Naive thymus-derived CD4-positive, alpha-beta T cell (primary cell): ENCODE measurements at regions not wholly inside any gene's neighbourhood (a gene's known extent, or its start where the extent isn't known, plus 50 kb on each side); places are given as distances from the start of the nearest gene placed in this dataset.
"Not testable (repeated sequence)": the region's sequence is repeated elsewhere in the genome, so short reads cannot be mapped to it uniquely, and the experiment has no call there.

Experiments used
- ATAC-seq: fragments of 150-1000 bp; cut with Tn5 transposase; 2 replicates; pipeline ENCODE4 v1.10.0; 2021; ENCODE audit warnings: mild to moderate bottlenecking, moderate library complexity
- CTCF ChIA-PET: fragments of 350-600 bp; sonication (Branson Sonifier 250); formaldehyde crosslinking; loops from one replicate; lab custom pipeline; 2021; ENCODE audit warnings: antibody characterized with exemption; lab: Charles Lee
- POLR2A ChIA-PET: fragments of 350-600 bp; sonication (Branson Sonifier 250); formaldehyde crosslinking; loops from one replicate; lab custom pipeline; 2021; ENCODE audit warnings: antibody characterized with exemption, inconsistent platforms; lab: Charles Lee
- DNase-seq, 9 donors: peaks; one replicate each; pipeline versions ENCODE4 v3.0.0 to v3.0.0-alpha.2; 2020 to 2022; ENCODE audit warnings: mixed read lengths in 1 of 9
- H3K27ac ChIP-seq: one replicate; pipeline ENCODE4 v1.7.0; 2013; ENCODE audit warnings: mild to moderate bottlenecking, low read depth, low read length, moderate library complexity
- H3K27me3 ChIP-seq, 2 donors: one replicate each; pipeline ENCODE4 v1.7.0; 2013; ENCODE audit warnings: low read length in 2 of 2, mild to moderate bottlenecking in 2 of 2, moderate library complexity in 2 of 2; ENCODE audit not compliant: control insufficient read depth in 2 of 2, insufficient read depth in 2 of 2
- H3K36me3 ChIP-seq, 3 experiments: 1 replicate in 2 of 3; 2 replicates in 1 of 3; pipeline ENCODE4 v1.7.0; 2013; ENCODE audit warnings: low read length in 3 of 3, mild to moderate bottlenecking in 3 of 3, moderate library complexity in 1 of 3; ENCODE audit not compliant: insufficient read depth in 3 of 3, control insufficient read depth in 2 of 3
- H3K4me1 ChIP-seq, 2 donors: one replicate each; pipeline ENCODE4 v1.7.0; 2013; ENCODE audit warnings: low read length in 2 of 2, mild to moderate bottlenecking in 2 of 2, moderate library complexity in 1 of 2; ENCODE audit not compliant: control insufficient read depth in 2 of 2, insufficient read depth in 2 of 2
- H3K4me3 ChIP-seq: 2 replicates; pipeline ENCODE4 v1.7.0; 2013; ENCODE audit warnings: mild to moderate bottlenecking, low read length
- H3K9me3 ChIP-seq, 3 experiments: 1 replicate in 2 of 3; 2 replicates in 1 of 3; pipeline ENCODE4 v1.7.0; 2013; ENCODE audit warnings: low read length in 3 of 3; ENCODE audit not compliant: control insufficient read depth in 2 of 3
- H3K27ac Mint-ChIP-seq, 9 donors: one replicate each; pipeline ENCODE4 v1.8.0; 2020 to 2022; ENCODE audit warnings: mixed read lengths in 9 of 9, mild to moderate bottlenecking in 8 of 9, moderate library complexity in 5 of 9, inconsistent platforms in 2 of 9
- H3K27me3 Mint-ChIP-seq, 5 donors: one replicate each; pipeline ENCODE4 v1.8.0; 2021 to 2022; ENCODE audit warnings: mixed read lengths in 5 of 5, mild to moderate bottlenecking in 1 of 5
- H3K36me3 Mint-ChIP-seq, 5 donors: one replicate each; pipeline ENCODE4 v1.8.0; 2020 to 2022; ENCODE audit warnings: mixed read lengths in 5 of 5, mild to moderate bottlenecking in 3 of 5, inconsistent platforms in 1 of 5
- H3K4me1 Mint-ChIP-seq, 7 donors: one replicate each; pipeline ENCODE4 v1.8.0; 2020 to 2022; ENCODE audit warnings: mixed read lengths in 7 of 7, mild to moderate bottlenecking in 3 of 7, inconsistent platforms in 1 of 7
- H3K4me3 Mint-ChIP-seq, 10 donors: one replicate each; pipeline ENCODE4 v1.8.0; 2020 to 2022; ENCODE audit warnings: mild to moderate bottlenecking in 10 of 10, mixed read lengths in 10 of 10, moderate library complexity in 6 of 10, inconsistent platforms in 2 of 10
- H3K9me3 Mint-ChIP-seq, 11 donors: one replicate each; pipeline ENCODE4 v1.8.0; 2020 to 2022; ENCODE audit warnings: mixed read lengths in 11 of 11, mild to moderate bottlenecking in 4 of 11, inconsistent platforms in 1 of 11, moderate library complexity in 1 of 11
- intact Hi-C, 2 donors: fragments of 100-400 bp; cut with micrococcal nuclease; formaldehyde crosslinking; loops; one replicate each; pipeline ENCODE4 v1.15.1; 2023

DNA sequence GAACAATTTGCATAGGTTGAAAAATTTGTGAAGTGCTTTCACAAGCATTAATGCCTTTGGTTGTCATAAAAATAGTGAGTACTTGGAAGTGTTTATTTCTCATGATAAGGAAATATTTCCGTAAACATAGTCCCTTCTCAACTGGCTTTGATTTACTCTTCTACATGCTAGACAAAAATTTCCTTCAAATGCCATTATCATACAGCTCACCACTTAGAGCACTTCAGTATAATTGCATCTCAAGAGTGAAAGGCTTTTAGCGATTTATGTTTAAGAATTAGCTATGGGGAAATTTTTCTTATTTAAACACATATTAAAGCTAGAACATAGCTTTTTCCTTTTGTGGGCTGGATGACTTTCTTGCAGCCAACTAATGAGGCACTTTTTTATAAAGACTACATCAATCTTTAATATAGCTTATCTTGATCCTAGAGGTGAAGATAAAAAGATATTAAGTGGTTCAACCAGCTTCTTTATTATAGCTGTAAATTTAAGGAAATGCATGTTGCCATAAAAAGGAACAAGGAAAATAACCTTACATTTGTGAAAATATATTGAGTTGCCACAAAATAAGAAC is 656.8 kb downstream of the SLITRK6 start:
- POLR2A ChIA-PET, result no interaction called here
- Mint-ChIP-seq H3K9me3 (peaks cover 0 to 28% (median 3%) of the 10 kb centered on the region in 11 donors), H3K27me3 (no peaks in the 10 kb centered on the region)

DNA sequence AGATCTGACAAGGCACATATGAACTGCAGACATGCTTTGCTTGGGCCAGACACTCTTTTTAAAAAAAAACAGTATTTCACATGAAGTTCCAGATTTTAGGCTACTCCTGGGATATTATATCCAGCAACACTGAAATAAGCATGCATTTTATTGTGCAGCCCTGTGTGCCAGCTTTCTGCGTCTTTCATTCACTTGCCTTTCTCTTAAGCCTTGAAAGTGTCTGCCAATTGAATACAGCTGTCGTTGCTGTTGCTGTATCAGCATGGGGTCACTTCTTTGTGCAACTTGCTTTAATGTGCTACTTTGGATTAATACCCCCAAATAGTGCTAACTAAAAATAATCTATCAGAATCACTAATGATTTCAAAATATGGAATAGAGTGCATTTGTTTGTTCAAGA is 657.8 kb downstream of the SLITRK6 start:
- DNase-seq (no peak), ATAC-seq (no peak)
- H3K36me3 ChIP-seq, result no peaks in the 10 kb centered on the region
- Mint-ChIP-seq H3K9me3 (peaks cover 0 to 28% (median 3%) of the 10 kb centered on the region in 11 donors), H3K27me3 (no peaks in the 10 kb centered on the region), H3K4me3 (no peak overlapping the region), H3K4me1 (no peaks in the 10 kb centered on the region), H3K27ac (no peak overlapping the region), H3K36me3 (no peaks in the 10 kb centered on the region)
- ChIA-PET POLR2A (no interaction called here), CTCF (no interaction called here)
- no peak overlapping the region for H3K27ac ChIP-seq
- H3K27me3 ChIP-seq, result no peaks in the 10 kb centered on the region
- H3K9me3 ChIP-seq, result no peaks in the 10 kb centered on the region
- H3K4me3 ChIP-seq, result no peak overlapping the region
- intact Hi-C loops, result no loop called here
- no peaks in the 10 kb centered on the region for H3K4me1 ChIP-seq

More for the DNA sequence above, 656.8 kb downstream of the SLITRK6 start:
- H3K4me3 Mint-ChIP-seq, result no peak overlapping the region
- Histone ChIP-seq H3K36me3 (no peaks in the 10 kb centered on the region), H3K4me1 (no peaks in the 10 kb centered on the region), H3K27ac (no peak overlapping the region), H3K4me3 (no peak overlapping the region), H3K9me3 (no peaks in the 10 kb centered on the region), H3K27me3 (no peaks in the 10 kb centered on the region)
- H3K27ac Mint-ChIP-seq, result no peak overlapping the region
- ATAC-seq (no peak), DNase-seq (no peak)
- H3K36me3 Mint-ChIP-seq, result no peaks in the 10 kb centered on the region
- H3K4me1 Mint-ChIP-seq, result no peaks in the 10 kb centered on the region
- intact Hi-C loops, result no loop called here
- CTCF ChIA-PET, result interaction anchor here (0.9 kb wide), 1 partner anchor 46 kb away, joined by 3 read pairs; no protein-coding TSS in a partner anchor

DNA sequence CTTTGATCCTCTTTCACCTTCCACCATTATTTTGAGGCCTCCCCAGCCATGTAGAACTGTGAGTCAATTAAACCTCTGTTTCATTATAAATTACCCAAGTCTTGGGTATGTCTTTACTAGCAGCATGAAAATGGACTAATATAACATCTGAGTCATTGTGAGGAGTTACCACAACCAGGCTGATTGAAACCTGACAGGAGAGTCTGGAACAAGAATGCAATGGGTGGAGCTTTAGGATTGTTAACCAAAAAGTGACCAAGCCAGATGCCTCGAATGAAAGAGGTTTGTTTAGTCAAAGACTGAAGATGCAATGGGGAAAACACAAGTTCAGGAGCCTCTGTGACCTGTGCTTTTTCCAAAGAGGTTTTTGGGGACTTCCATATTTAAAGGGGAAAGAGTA is 659.0 kb downstream of the SLITRK6 start:
- H3K27ac ChIP-seq, result no peak overlapping the region
- H3K36me3 ChIP-seq, result no peaks in the 10 kb centered on the region
- DNase-seq (no peak), ATAC-seq (no peak)
- no peaks in the 10 kb centered on the region for H3K4me1 ChIP-seq
- no peaks in the 10 kb centered on the region for H3K36me3 Mint-ChIP-seq
- H3K4me3 ChIP-seq, result no peak overlapping the region
- no peaks in the 10 kb centered on the region for H3K9me3 ChIP-seq
- CTCF ChIA-PET, result no interaction called here
- no peaks in the 10 kb centered on the region for H3K4me1 Mint-ChIP-seq
- intact Hi-C loops, result no loop called here
- H3K27me3 ChIP-seq, result no peaks in the 10 kb centered on the region
- POLR2A ChIA-PET, result no interaction called here
- no peaks in the 10 kb centered on the region for H3K27me3 Mint-ChIP-seq
- H3K4me3 Mint-ChIP-seq, result no peak overlapping the region
- no peak overlapping the region for H3K27ac Mint-ChIP-seq
- H3K9me3 Mint-ChIP-seq, result peaks cover 0 to 28% (median 3%) of the 10 kb centered on the region in 11 donors

DNA sequence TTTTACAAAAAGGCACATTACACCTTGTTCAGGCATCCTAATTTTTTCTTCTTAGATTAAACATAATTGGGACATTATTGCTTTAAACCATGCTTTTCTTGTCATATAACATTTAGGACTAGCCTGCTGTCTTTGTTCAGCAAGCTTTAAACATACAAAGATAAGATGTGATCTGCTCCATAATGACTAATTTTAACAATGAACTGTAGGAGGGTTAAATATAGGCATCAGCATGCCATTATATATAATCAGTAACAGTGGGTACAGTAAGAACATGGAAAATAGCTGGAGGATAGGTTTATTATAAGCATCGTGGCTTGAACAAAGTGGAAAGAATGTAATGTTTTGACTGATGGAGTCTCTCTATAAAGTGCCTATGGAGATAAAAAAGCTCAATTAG is 661.7 kb downstream of the SLITRK6 start:
- no peak overlapping the region for H3K27ac ChIP-seq
- no peaks in the 10 kb centered on the region for H3K27me3 ChIP-seq
- no peaks in the 10 kb centered on the region for H3K27me3 Mint-ChIP-seq
- intact Hi-C loops, result no loop called here
- DNase-seq, result no peak
- H3K4me3 Mint-ChIP-seq, result no peak overlapping the region
- no peaks in the 10 kb centered on the region for H3K9me3 ChIP-seq
- no peaks in the 10 kb centered on the region for H3K36me3 Mint-ChIP-seq
- no peaks in the 10 kb centered on the region for H3K36me3 ChIP-seq
- no peaks in the 10 kb centered on the region for H3K4me1 ChIP-seq
- peaks cover 0 to 28% (median 5%) of the 10 kb centered on the region in 11 donors for H3K9me3 Mint-ChIP-seq
- H3K4me1 Mint-ChIP-seq, result no peaks in the 10 kb centered on the region
- no peak overlapping the region for H3K27ac Mint-ChIP-seq
- no peak overlapping the region for H3K4me3 ChIP-seq
- CTCF ChIA-PET, result no interaction called here
- POLR2A ChIA-PET, result no interaction called here
- ATAC-seq, result no peak

DNA sequence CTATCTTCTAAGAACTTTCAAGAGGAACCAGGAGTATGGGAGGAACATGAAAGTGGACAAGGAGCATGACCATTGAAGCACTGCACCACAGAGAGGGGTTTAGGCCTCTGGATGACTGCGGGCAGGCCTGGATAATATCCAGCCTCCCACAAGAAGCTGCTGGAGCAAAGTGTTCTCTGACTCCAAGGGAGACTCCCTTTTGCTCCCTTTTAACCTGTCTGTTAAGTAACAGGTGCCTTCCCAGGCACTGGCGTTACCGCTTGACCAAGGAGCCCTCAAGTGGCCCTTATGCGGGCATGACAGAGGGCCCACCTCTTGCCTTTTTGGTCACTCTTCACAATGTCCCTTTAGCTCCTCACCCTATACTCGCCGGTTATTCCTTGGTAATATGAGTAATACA is 666.2 kb downstream of the SLITRK6 start:
- intact Hi-C loops, result no loop called here
- H3K27me3 Mint-ChIP-seq, result no peaks in the 10 kb centered on the region
- Histone ChIP-seq H3K9me3 (no peaks in the 10 kb centered on the region), H3K27me3 (no peaks in the 10 kb centered on the region), H3K27ac (no peak overlapping the region), H3K4me1 (no peaks in the 10 kb centered on the region), H3K36me3 (no peaks in the 10 kb centered on the region), H3K4me3 (no peak overlapping the region)
- ATAC-seq, result no peak
- CTCF ChIA-PET, result no interaction called here
- no peaks in the 10 kb centered on the region for H3K4me1 Mint-ChIP-seq
- peaks cover 0 to 8% (median 5%) of the 10 kb centered on the region in 11 donors for H3K9me3 Mint-ChIP-seq
- no peak for DNase-seq
- no peaks in the 10 kb centered on the region for H3K36me3 Mint-ChIP-seq
- POLR2A ChIA-PET, result no interaction called here
- no peak overlapping the region for H3K4me3 Mint-ChIP-seq
- H3K27ac Mint-ChIP-seq, result no peak overlapping the region

DNA sequence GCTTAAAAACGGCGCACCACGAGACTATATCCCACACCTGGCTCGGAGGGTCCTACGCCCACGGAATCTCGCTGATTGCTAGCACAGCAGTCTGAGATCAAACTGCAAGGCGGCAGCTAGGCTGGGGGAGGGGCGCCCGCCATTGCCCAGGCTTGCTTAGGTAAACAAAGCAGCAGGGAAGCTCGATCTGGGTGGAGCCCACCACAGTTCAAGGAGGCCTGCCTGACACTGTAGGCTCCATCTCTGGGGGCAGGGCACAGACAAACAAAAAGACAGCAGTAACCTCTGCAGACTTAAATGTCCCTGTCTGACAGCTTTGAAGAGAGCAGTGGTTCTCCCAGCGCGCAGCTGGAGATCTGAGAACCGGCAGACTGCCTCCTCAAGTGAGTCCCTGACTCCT is 675.7 kb downstream of the SLITRK6 start:
- CTCF ChIA-PET, DNase-seq: not testable (repeated sequence)

DNA sequence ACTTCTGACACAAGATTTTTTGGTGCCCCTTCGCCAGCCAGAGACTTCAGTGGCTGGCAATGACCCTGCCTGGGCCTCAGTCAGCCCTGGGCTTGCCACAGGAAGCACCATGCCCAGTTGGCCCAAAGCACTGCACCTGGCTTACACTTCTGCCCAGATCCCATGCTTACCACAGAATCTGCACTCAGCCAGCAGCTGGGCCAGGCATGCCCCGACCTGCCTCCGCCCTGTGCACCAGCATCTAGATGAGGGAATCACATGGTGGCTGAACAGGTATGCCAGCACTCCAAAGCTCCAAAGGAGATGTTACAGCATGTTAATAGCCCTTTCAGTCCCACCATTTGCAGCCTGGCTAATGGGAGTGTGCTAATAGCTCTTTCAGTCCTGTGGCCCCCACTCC is 690.9 kb downstream of the SLITRK6 start:
- H3K36me3 ChIP-seq, result no peaks in the 10 kb centered on the region
- no peaks in the 10 kb centered on the region for H3K9me3 ChIP-seq
- no peak overlapping the region for H3K27ac Mint-ChIP-seq
- H3K27me3 Mint-ChIP-seq, result no peaks in the 10 kb centered on the region
- no peak for DNase-seq
- intact Hi-C loops, result no loop called here
- no peaks in the 10 kb centered on the region for H3K27me3 ChIP-seq
- CTCF ChIA-PET, result no interaction called here
- no peaks in the 10 kb centered on the region for H3K4me1 Mint-ChIP-seq
- H3K4me1 ChIP-seq, result no peaks in the 10 kb centered on the region
- H3K4me3 Mint-ChIP-seq, result no peak overlapping the region
- H3K9me3 Mint-ChIP-seq, result peaks cover 0 to 32% (median 5%) of the 10 kb centered on the region in 11 donors
- H3K27ac ChIP-seq, result no peak overlapping the region
- no peak overlapping the region for H3K4me3 ChIP-seq
- POLR2A ChIA-PET, result no interaction called here
- ATAC-seq, result no peak
- no peaks in the 10 kb centered on the region for H3K36me3 Mint-ChIP-seq

More for the DNA sequence above, 675.7 kb downstream of the SLITRK6 start:
- H3K4me1 Mint-ChIP-seq, H3K27me3 Mint-ChIP-seq, H3K27ac ChIP-seq, H3K4me3 Mint-ChIP-seq, H3K36me3 ChIP-seq, H3K4me1 ChIP-seq, H3K36me3 Mint-ChIP-seq, H3K27me3 ChIP-seq, H3K4me3 ChIP-seq, POLR2A ChIA-PET, ATAC-seq, intact Hi-C loops, H3K27ac Mint-ChIP-seq, H3K9me3 ChIP-seq: not testable (repeated sequence)
- peaks cover 0 to 13% (median 5%) of the 10 kb centered on the region in 11 donors for H3K9me3 Mint-ChIP-seq
